ENCODE measurements at regions not wholly inside any gene's neighbourhood (a gene's known extent, or its start where the extent isn't known, plus 50 kb on each side); places are given as distances from the start of the nearest gene placed in this dataset.

DNA sequence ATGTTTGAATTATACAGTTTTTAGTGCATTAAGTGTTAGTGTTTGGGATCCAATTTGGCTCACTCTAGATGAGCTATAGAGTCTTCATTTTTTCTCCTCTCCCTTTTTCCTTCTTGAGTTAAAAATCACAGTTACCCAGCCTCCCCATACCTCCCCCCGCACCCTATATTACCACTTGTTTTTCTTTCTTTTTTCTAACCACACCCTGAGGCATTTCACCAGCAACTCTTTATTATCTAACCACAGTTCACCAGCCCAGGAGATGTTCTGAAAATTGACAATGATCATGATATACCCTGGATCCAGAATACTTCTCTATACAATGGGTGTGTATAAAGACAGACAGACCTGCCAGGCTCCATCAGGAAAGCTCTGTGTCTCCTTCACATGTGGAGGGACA, 86.5 kb upstream of the UBL3 start:
- H3K4me2 ChIP-seq (ENCODE audit: insufficient read depth, low read length) = no peak overlapping the region
- no peaks in the 10 kb centered on the region for H3K36me3 ChIP-seq (ENCODE audit: insufficient read depth, low read length)
- no peak overlapping the region for H2AFZ ChIP-seq (ENCODE audit: low read depth, low read length)
- DNase-seq (no peak), ATAC-seq (ENCODE audit: insufficient read depth, low read depth) (no peak)
- H3K27ac ChIP-seq (ENCODE audit: low read length) = no peak overlapping the region
- H3K4me1 ChIP-seq (ENCODE audit: insufficient read depth, low read length) = no peaks in the 10 kb centered on the region
- H3K4me3 ChIP-seq (ENCODE audit: low read depth in 1 of 2, low read length in 2 of 2) = no peak overlapping the region
- no peaks in the 10 kb centered on the region for H3K79me2 ChIP-seq (ENCODE audit: insufficient read depth, low read length)
- TF ChIP-seq, protein P1, sequence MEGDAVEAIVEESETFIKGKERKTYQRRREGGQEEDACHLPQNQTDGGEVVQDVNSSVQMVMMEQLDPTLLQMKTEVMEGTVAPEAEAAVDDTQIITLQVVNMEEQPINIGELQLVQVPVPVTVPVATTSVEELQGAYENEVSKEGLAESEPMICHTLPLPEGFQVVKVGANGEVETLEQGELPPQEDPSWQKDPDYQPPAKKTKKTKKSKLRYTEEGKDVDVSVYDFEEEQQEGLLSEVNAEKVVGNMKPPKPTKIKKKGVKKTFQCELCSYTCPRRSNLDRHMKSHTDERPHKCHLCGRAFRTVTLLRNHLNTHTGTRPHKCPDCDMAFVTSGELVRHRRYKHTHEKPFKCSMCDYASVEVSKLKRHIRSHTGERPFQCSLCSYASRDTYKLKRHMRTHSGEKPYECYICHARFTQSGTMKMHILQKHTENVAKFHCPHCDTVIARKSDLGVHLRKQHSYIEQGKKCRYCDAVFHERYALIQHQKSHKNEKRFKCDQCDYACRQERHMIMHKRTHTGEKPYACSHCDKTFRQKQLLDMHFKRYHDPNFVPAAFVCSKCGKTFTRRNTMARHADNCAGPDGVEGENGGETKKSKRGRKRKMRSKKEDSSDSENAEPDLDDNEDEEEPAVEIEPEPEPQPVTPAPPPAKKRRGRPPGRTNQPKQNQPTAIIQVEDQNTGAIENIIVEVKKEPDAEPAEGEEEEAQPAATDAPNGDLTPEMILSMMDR (IDR thresholded peaks at IDR 0.05; ENCODE audit: borderline replicate concordance, extremely low read depth, low read length, poor library complexity, severe bottlenecking) = no peak
- no peak for TF ChIP-seq EZH2 (IDR thresholded peaks at IDR 0.05; ENCODE audit: borderline replicate concordance, low read depth, low read length, severe bottlenecking)
- no peak overlapping the region for H3K9ac ChIP-seq (ENCODE audit: low read depth, low read length)
- no peaks in the 10 kb centered on the region for H4K20me1 ChIP-seq (ENCODE audit: insufficient read depth, low read length)
- no peaks in the 10 kb centered on the region for H3K9me3 ChIP-seq (ENCODE audit: insufficient read depth, low read length, severe bottlenecking)
- peaks cover 29% of the 10 kb centered on the region for H3K27me3 ChIP-seq (ENCODE audit: insufficient read depth, low read length, poor library complexity)

DNA sequence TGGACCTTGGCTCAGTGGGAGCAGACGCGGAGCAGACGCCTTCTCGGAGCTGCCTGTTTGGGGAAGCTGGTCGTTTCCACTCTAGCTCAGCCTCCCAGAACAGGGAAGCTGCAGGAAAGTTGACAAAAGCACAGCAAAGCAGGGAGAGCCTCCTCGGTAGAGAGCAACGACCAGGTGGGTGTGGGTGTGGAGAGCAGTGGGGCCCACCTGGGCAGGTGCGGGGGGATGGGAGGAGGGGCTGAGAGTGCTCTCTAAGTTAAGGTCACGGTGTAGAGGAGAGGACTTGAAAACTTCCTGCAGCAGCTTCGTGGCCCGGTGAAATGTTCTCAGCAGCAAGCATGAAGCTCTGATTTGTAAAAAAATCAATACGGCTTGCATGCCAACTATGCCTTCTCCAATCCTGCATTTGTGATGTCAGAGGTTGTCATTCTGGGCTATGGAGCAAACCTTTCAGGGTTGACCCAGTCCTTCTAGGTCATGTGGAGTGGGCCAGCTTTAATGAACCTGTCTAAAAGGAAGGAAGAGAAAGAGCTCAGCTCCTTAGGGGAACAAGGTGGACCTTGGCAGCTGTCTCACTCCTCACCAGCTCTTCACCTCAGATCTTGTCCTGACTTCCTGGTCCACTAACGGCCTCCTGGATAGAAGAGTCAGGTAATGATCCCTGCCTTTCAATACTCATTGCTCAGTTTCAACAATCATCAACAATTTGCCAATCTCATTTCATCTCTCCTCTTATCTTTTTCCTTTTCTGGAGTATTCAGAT, 85.8 kb upstream of the UBL3 start:
- no peaks in the 10 kb centered on the region for H3K4me1 ChIP-seq (ENCODE audit: insufficient read depth, low read length)
- H3K79me2 ChIP-seq (ENCODE audit: insufficient read depth, low read length) = no peaks in the 10 kb centered on the region
- H2AFZ ChIP-seq (ENCODE audit: low read depth, low read length) = no peak overlapping the region
- DNase-seq (no peak), ATAC-seq (ENCODE audit: insufficient read depth, low read depth) (no peak)
- no peak overlapping the region for H3K4me3 ChIP-seq (ENCODE audit: low read depth in 1 of 2, low read length in 2 of 2)
- H3K4me2 ChIP-seq (ENCODE audit: insufficient read depth, low read length) = no peak overlapping the region
- no peak overlapping the region for H3K9ac ChIP-seq (ENCODE audit: low read depth, low read length)
- H3K27ac ChIP-seq (ENCODE audit: low read length) = no peak overlapping the region
- H3K27me3 ChIP-seq (ENCODE audit: insufficient read depth, low read length, poor library complexity) = peaks cover 21% of the 10 kb centered on the region
- no peaks in the 10 kb centered on the region for H3K9me3 ChIP-seq (ENCODE audit: insufficient read depth, low read length, severe bottlenecking)
- no peaks in the 10 kb centered on the region for H3K36me3 ChIP-seq (ENCODE audit: insufficient read depth, low read length)
- H4K20me1 ChIP-seq (ENCODE audit: insufficient read depth, low read length) = no peaks in the 10 kb centered on the region
- TF ChIP-seq EZH2 (IDR thresholded peaks at IDR 0.05; ENCODE audit: borderline replicate concordance, low read depth, low read length, severe bottlenecking) = no peak
- TF ChIP-seq, protein P1 (IDR thresholded peaks at IDR 0.05; ENCODE audit: borderline replicate concordance, extremely low read depth, low read length, poor library complexity, severe bottlenecking) = no peak

DNA sequence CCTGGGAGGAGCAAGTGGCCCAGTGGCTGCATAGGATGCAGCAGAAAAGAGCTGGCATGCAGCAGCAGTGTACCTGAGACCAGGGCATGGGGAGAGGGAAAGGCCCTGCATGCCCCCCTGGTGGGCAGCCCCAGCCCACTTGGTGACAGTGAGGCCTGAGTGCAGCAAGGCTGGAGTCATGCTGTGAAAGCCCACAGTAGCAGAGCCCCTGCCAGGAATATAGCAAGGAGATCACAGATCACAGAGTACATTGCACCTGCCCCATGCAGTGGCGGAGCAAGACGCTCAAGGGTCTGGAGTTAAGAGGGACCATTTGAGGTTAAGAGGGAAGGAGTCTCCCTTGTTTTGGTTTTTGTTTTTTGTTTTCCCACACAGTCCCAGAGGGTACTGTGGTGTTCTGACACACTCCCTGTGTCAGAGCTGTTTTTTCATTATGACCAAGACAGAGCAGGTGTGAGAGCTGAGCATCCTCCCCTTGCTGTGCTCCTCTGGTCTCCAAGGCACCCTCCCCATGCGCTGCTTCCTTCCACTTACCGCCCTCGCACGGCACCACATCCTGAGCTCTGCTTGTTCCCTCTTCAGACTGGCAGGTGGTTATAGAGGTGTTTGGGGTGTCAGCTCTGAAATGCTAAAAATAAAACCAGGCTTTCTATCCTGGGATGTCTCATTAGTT, 85.0 kb upstream of the UBL3 start:
- Histone ChIP-seq H2AFZ (ENCODE audit: low read depth, low read length) (no peak overlapping the region), H3K79me2 (ENCODE audit: insufficient read depth, low read length) (no peaks in the 10 kb centered on the region), H3K27me3 (ENCODE audit: insufficient read depth, low read length, poor library complexity) (peaks cover 15% of the 10 kb centered on the region), H3K4me3 (ENCODE audit: low read depth in 1 of 2, low read length in 2 of 2) (no peak overlapping the region), H3K4me1 (ENCODE audit: insufficient read depth, low read length) (no peaks in the 10 kb centered on the region), H3K36me3 (ENCODE audit: insufficient read depth, low read length) (no peaks in the 10 kb centered on the region), H3K27ac (ENCODE audit: low read length) (no peak overlapping the region), H4K20me1 (ENCODE audit: insufficient read depth, low read length) (no peaks in the 10 kb centered on the region), H3K9ac (ENCODE audit: low read depth, low read length) (no peak overlapping the region), H3K4me2 (ENCODE audit: insufficient read depth, low read length) (no peak overlapping the region), H3K9me3 (ENCODE audit: insufficient read depth, low read length, severe bottlenecking) (no peaks in the 10 kb centered on the region)
- ATAC-seq (ENCODE audit: insufficient read depth, low read depth) (peak; percentile 87), DNase-seq (peak; percentile 43)
- TF ChIP-seq EZH2 (IDR thresholded peaks at IDR 0.05; ENCODE audit: borderline replicate concordance, low read depth, low read length, severe bottlenecking) = no peak
- TF ChIP-seq, protein P1 (IDR thresholded peaks at IDR 0.05; ENCODE audit: borderline replicate concordance, extremely low read depth, low read length, poor library complexity, severe bottlenecking) = no peak
